SK-N-SH treated with all-trans-retinoic acid at 6 μM for 48 hours (cell line): ENCODE measurements at regions not wholly inside any gene's neighbourhood (a gene's known extent, or its start where the extent isn't known, plus 50 kb on each side); places are given as distances from the start of the nearest gene placed in this dataset.

Source experiments
- ATAC-seq: fragments of 200-7000 bp; cut with Tn5 transposase; 3 replicates; pipeline ENCODE4 v1.9.1; 2020; ENCODE audit warnings: mild to moderate bottlenecking, moderate library complexity
- ARNTL ChIP-seq: fragments of 450-650 bp; formaldehyde crosslinking; IDR thresholded peaks from 2 replicates; pipeline ENCODE4 v1.5.0; 2020; ENCODE audit warnings: low read depth, mild to moderate bottlenecking, moderate library complexity, borderline replicate concordance
- CSDC2 ChIP-seq: fragments of 250-450 bp; sonication (Bioruptor Pico); IDR thresholded peaks from 2 replicates; pipeline ENCODE4 v1.5.0; 2020; ENCODE audit warnings: mild to moderate bottlenecking, moderate library complexity
- ESRRG ChIP-seq: fragments of 250-450 bp; sonication (Bioruptor Pico); IDR thresholded peaks from 2 replicates; pipeline ENCODE4 v1.6.1; 2021; ENCODE audit warnings: mild to moderate bottlenecking
- GLIS3 ChIP-seq: fragments of 250-450 bp; sonication (Bioruptor Pico); IDR thresholded peaks from 2 replicates; pipeline ENCODE4 v1.5.0; 2020; ENCODE audit warnings: mild to moderate bottlenecking, moderate library complexity
- ISL1 ChIP-seq: fragments of 250-450 bp; sonication (Bioruptor Pico); IDR thresholded peaks from 2 replicates; pipeline ENCODE4 v2.1.2; 2022; ENCODE audit warnings: mild to moderate bottlenecking, moderate library complexity
- OSR1 ChIP-seq: fragments of 250-450 bp; sonication (Bioruptor Pico); IDR thresholded peaks from 2 replicates; pipeline ENCODE4 v1.8.0; 2022; ENCODE audit warnings: moderate library complexity, mild to moderate bottlenecking, inconsistent platforms
- PATZ1 ChIP-seq: fragments of 250-450 bp; sonication (Bioruptor Pico); IDR thresholded peaks from 2 replicates; pipeline ENCODE4 v1.8.0; 2020; ENCODE audit warnings: mild to moderate bottlenecking, moderate library complexity, borderline replicate concordance
- PPARA ChIP-seq: fragments of 250-450 bp; sonication (Bioruptor Pico); IDR thresholded peaks from 2 replicates; pipeline ENCODE4 v1.5.0; 2020; ENCODE audit warnings: mild to moderate bottlenecking, borderline replicate concordance
- RARB ChIP-seq: fragments of 250-450 bp; sonication (Bioruptor Pico); IDR thresholded peaks from 2 replicates; pipeline ENCODE4 v1.8.0; 2021; ENCODE audit warnings: mild to moderate bottlenecking, moderate library complexity
- SNAI2 ChIP-seq: fragments of 250-450 bp; sonication (Bioruptor Pico); IDR thresholded peaks from 2 replicates; pipeline ENCODE4 v1.5.0; 2020; ENCODE audit warnings: mild to moderate bottlenecking, moderate library complexity
- TOX ChIP-seq: fragments of 250-450 bp; sonication (Bioruptor Pico); IDR thresholded peaks from 2 replicates; pipeline ENCODE4 v1.8.0; 2021; ENCODE audit warnings: mild to moderate bottlenecking, moderate library complexity, borderline replicate concordance
- ZC3H10 ChIP-seq: fragments of 250-450 bp; sonication (Bioruptor Pico); IDR thresholded peaks from 2 replicates; pipeline ENCODE4 v1.5.1; 2021; ENCODE audit warnings: mild to moderate bottlenecking, moderate library complexity
- ZFP3 ChIP-seq: fragments of 250-450 bp; sonication (Bioruptor Pico); IDR thresholded peaks from 2 replicates; pipeline ENCODE4 v1.5.0; 2020; ENCODE audit warnings: mild to moderate bottlenecking, moderate library complexity
- ZFP30 ChIP-seq: fragments of 450-650 bp; formaldehyde crosslinking; IDR thresholded peaks from 2 replicates; pipeline ENCODE4 v1.5.0; 2022; ENCODE audit warnings: mild to moderate bottlenecking, moderate library complexity
- ZNF565 ChIP-seq: fragments of 450-650 bp; formaldehyde crosslinking; conservative IDR thresholded peaks from 2 replicates; pipeline ENCODE4 v1.5.0; 2020; ENCODE audit warnings: low read depth, mild to moderate bottlenecking, moderate library complexity
- ZNF70 ChIP-seq: fragments of 450-650 bp; formaldehyde crosslinking; IDR thresholded peaks from 2 replicates; pipeline ENCODE4 v1.5.0; 2020; ENCODE audit warnings: mild to moderate bottlenecking, moderate library complexity
- ZNF8 ChIP-seq: fragments of 450-650 bp; formaldehyde crosslinking; IDR thresholded peaks from 2 replicates; pipeline ENCODE4 v1.5.0; 2020; ENCODE audit warnings: mild to moderate bottlenecking, moderate library complexity
- TF ChIP-seq, protein P1 (sequence below): fragments of 250-450 bp; sonication (Bioruptor Pico); IDR thresholded peaks from 2 replicates; pipeline ENCODE4 v1.5.0; 2020; ENCODE audit warnings: mild to moderate bottlenecking, moderate library complexity
- TF ChIP-seq, protein P2 (sequence below): fragments of 250-450 bp; sonication (Bioruptor Pico); IDR thresholded peaks from 2 replicates; pipeline ENCODE4 v1.5.1; 2020; ENCODE audit warnings: low read depth, mild to moderate bottlenecking, moderate library complexity
- TF ChIP-seq, protein P3 (sequence below): fragments of 250-450 bp; sonication (Bioruptor Pico); IDR thresholded peaks from 2 replicates; pipeline ENCODE4 v1.5.1; 2021; ENCODE audit warnings: mild to moderate bottlenecking, moderate library complexity
- TF ChIP-seq, protein P4 (sequence below): fragments of 250-450 bp; sonication (Bioruptor Pico); IDR thresholded peaks from 2 replicates; pipeline ENCODE4 v1.8.0; 2021; ENCODE audit warnings: low read depth, mild to moderate bottlenecking, moderate library complexity, borderline replicate concordance

- TF ChIP-seq, protein P1, sequence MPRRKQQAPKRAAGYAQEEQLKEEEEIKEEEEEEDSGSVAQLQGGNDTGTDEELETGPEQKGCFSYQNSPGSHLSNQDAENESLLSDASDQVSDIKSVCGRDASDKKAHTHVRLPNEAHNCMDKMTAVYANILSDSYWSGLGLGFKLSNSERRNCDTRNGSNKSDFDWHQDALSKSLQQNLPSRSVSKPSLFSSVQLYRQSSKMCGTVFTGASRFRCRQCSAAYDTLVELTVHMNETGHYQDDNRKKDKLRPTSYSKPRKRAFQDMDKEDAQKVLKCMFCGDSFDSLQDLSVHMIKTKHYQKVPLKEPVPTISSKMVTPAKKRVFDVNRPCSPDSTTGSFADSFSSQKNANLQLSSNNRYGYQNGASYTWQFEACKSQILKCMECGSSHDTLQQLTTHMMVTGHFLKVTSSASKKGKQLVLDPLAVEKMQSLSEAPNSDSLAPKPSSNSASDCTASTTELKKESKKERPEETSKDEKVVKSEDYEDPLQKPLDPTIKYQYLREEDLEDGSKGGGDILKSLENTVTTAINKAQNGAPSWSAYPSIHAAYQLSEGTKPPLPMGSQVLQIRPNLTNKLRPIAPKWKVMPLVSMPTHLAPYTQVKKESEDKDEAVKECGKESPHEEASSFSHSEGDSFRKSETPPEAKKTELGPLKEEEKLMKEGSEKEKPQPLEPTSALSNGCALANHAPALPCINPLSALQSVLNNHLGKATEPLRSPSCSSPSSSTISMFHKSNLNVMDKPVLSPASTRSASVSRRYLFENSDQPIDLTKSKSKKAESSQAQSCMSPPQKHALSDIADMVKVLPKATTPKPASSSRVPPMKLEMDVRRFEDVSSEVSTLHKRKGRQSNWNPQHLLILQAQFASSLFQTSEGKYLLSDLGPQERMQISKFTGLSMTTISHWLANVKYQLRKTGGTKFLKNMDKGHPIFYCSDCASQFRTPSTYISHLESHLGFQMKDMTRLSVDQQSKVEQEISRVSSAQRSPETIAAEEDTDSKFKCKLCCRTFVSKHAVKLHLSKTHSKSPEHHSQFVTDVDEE (CRISPR knock-in tag) = no peak
- no peak for TF ChIP-seq PPARA
- no peak for TF ChIP-seq ZNF565
- TF ChIP-seq ZFP3 (CRISPR knock-in tag) = no peak
- TF ChIP-seq, protein P2, sequence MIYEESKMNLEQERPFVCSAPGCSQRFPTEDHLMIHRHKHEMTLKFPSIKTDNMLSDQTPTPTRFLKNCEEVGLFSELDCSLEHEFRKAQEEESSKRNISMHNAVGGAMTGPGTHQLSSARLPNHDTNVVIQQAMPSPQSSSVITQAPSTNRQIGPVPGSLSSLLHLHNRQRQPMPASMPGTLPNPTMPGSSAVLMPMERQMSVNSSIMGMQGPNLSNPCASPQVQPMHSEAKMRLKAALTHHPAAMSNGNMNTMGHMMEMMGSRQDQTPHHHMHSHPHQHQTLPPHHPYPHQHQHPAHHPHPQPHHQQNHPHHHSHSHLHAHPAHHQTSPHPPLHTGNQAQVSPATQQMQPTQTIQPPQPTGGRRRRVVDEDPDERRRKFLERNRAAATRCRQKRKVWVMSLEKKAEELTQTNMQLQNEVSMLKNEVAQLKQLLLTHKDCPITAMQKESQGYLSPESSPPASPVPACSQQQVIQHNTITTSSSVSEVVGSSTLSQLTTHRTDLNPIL (CRISPR knock-in tag) = no peak
- no peak for TF ChIP-seq SNAI2
- no peak for TF ChIP-seq TOX (CRISPR knock-in tag)
- TF ChIP-seq CSDC2 (CRISPR knock-in tag) = no peak
- TF ChIP-seq GLIS3 (CRISPR knock-in tag) = no peak
- no peak for TF ChIP-seq RARB
- TF ChIP-seq, protein P3, sequence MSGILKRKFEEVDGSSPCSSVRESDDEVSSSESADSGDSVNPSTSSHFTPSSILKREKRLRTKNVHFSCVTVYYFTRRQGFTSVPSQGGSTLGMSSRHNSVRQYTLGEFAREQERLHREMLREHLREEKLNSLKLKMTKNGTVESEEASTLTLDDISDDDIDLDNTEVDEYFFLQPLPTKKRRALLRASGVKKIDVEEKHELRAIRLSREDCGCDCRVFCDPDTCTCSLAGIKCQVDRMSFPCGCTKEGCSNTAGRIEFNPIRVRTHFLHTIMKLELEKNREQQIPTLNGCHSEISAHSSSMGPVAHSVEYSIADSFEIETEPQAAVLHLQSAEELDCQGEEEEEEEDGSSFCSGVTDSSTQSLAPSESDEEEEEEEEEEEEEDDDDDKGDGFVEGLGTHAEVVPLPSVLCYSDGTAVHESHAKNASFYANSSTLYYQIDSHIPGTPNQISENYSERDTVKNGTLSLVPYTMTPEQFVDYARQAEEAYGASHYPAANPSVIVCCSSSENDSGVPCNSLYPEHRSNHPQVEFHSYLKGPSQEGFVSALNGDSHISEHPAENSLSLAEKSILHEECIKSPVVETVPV (CRISPR knock-in tag) = no peak
- no peak for TF ChIP-seq ZFP30 (CRISPR knock-in tag)
- TF ChIP-seq ESRRG = no peak
- TF ChIP-seq, protein P4, sequence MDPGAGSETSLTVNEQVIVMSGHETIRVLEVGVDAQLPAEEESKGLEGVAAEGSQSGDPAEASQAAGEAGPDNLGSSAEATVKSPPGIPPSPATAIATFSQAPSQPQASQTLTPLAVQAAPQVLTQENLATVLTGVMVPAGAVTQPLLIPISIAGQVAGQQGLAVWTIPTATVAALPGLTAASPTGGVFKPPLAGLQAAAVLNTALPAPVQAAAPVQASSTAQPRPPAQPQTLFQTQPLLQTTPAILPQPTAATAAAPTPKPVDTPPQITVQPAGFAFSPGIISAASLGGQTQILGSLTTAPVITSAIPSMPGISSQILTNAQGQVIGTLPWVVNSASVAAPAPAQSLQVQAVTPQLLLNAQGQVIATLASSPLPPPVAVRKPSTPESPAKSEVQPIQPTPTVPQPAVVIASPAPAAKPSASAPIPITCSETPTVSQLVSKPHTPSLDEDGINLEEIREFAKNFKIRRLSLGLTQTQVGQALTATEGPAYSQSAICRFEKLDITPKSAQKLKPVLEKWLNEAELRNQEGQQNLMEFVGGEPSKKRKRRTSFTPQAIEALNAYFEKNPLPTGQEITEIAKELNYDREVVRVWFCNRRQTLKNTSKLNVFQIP (CRISPR knock-in tag) = no peak
- no peak for TF ChIP-seq OSR1 (CRISPR knock-in tag)
- TF ChIP-seq PATZ1 (CRISPR knock-in tag) = no peak
- TF ChIP-seq ISL1 (CRISPR knock-in tag) = no peak
- no peak for TF ChIP-seq ARNTL (CRISPR knock-in tag)
- no peak for TF ChIP-seq ZNF70
- ATAC-seq = no peak
Observed at GRCh38 chr16:63553980-63554379, 1517.7 kb upstream of the CDH8 start.

DNA sequence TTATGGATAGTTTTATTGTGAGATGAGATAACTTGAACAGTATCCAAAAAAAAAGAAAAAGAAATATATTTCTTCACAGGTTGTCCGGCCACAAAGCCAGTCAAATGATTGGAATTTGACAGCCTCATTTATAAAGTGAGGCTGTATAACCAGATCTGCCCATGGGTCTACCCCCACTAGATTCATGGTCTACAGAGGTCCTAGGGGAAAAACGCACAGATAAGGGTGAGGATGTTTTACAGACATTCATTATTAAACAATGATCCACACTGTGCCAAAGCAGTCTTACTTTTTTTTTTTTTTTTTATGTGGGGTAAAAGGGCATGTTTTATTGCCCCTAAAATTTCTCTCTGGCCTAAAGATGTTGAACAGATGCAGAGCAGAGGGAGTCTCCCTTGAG lies 1503.0 kb upstream of the CDH8 start:
- ATAC-seq = no peak
- no peak for TF ChIP-seq ZFP3 (CRISPR knock-in tag)
- no peak for TF ChIP-seq ISL1 (CRISPR knock-in tag)
- no peak for TF ChIP-seq ZNF8 (CRISPR knock-in tag)
- no peak for TF ChIP-seq ZC3H10
- TF ChIP-seq PPARA = no peak

DNA sequence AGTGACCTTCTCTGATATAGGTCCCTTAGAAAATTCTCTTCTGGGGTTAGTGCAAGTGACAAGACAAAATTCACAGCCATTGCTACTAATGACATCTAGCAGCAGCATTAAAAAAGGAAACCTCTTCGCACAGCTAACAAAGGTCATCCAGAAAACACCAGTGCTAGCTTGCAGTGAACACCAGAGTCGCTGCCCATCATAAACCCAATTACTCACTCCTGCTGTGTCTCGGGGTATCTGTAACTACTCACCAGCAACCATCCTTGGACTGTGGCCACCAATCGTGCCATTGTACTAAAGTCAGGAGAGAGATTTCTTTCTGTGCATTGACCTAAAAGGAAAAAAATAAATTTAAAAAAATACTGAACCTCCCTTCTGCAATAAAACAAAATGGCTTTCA lies 1494.7 kb upstream of the CDH8 start:
- TF ChIP-seq ZNF565 (no peak), GLIS3 (CRISPR knock-in tag) (no peak), OSR1 (CRISPR knock-in tag) (no peak), ISL1 (CRISPR knock-in tag) (no peak), ARNTL (CRISPR knock-in tag) (no peak), TOX (CRISPR knock-in tag) (no peak), ESRRG (no peak), CSDC2 (CRISPR knock-in tag) (no peak)
- TF ChIP-seq, protein P3 (CRISPR knock-in tag) = no peak
- TF ChIP-seq, all 23 proteins: peak for 0
- peak; percentile 71 for ATAC-seq
